ENCODE measurements at regions not wholly inside any gene's neighbourhood (a gene's known extent, or its start where the extent isn't known, plus 50 kb on each side); places are given as distances from the start of the nearest gene placed in this dataset.

- Histone ChIP-seq H2BK120ac (ENCODE audit: low read depth, low read length) (no peak overlapping the region), H2BK5ac (ENCODE audit: low read length) (no peak overlapping the region), H3K9ac (ENCODE audit: low read length) (no peak overlapping the region), H3K4ac (ENCODE audit: low read depth, low read length) (no peak overlapping the region), H3K23ac (ENCODE audit: low read length) (no peak overlapping the region), H3K27ac (ENCODE audit: low read depth, low read length) (no peak overlapping the region), H3K79me2 (ENCODE audit: control insufficient read depth, insufficient read depth, low read length) (no peaks in the 10 kb centered on the region), H3K4me2 (ENCODE audit: low read length) (no peak overlapping the region), H3K4me1 (ENCODE audit: control insufficient read depth, low read depth, low read length) (no peaks in the 10 kb centered on the region), H4K8ac (ENCODE audit: low read depth, low read length) (no peak overlapping the region), H3K27me3 (ENCODE audit: insufficient read depth, low read length, poor library complexity) (no peaks in the 10 kb centered on the region), H4K5ac (ENCODE audit: low read length) (no peak overlapping the region), H2AK5ac (ENCODE audit: low read length) (no peak overlapping the region), H3K18ac (ENCODE audit: low read length) (no peak overlapping the region), H3K36me3 (ENCODE audit: control insufficient read depth, insufficient read depth, low read length) (no peaks in the 10 kb centered on the region), H3K56ac (ENCODE audit: low read length) (no peak overlapping the region), H2BK15ac (replicated peaks; ENCODE audit: low read depth) (no peak overlapping the region), H3K4me3 (ENCODE audit: low read length) (no peak overlapping the region), H3K79me1 (ENCODE audit: low read length) (no peaks in the 10 kb centered on the region)
- WGBS (ENCODE audit: extremely low coverage, insufficient coverage, low lambda C conversion rate) = no CpG with 5 or more reads among the region's 3 CpGs
- no peak for DNase-seq
Observed at GRCh38 chr2:100213595-100213994, 71.2 kb upstream of the AFF3 start.

GRCh38 chr2:100212850-100213249 lies 70.5 kb upstream of the AFF3 start:
- Histone ChIP-seq H4K8ac (ENCODE audit: low read depth, low read length) (no peak overlapping the region), H3K27me3 (ENCODE audit: insufficient read depth, low read length, poor library complexity) (no peaks in the 10 kb centered on the region), H3K56ac (ENCODE audit: low read length) (no peak overlapping the region), H3K9ac (ENCODE audit: low read length) (no peak overlapping the region), H3K4me2 (ENCODE audit: low read length) (no peak overlapping the region), H3K23ac (ENCODE audit: low read length) (no peak overlapping the region), H3K4ac (ENCODE audit: low read depth, low read length) (no peak overlapping the region), H3K79me1 (ENCODE audit: low read length) (no peaks in the 10 kb centered on the region), H3K36me3 (ENCODE audit: control insufficient read depth, insufficient read depth, low read length) (no peaks in the 10 kb centered on the region), H3K4me3 (ENCODE audit: low read length) (no peak overlapping the region), H2BK5ac (ENCODE audit: low read length) (no peak overlapping the region), H3K4me1 (ENCODE audit: control insufficient read depth, low read depth, low read length) (no peaks in the 10 kb centered on the region), H2AK5ac (ENCODE audit: low read length) (no peak overlapping the region), H3K18ac (ENCODE audit: low read length) (no peak overlapping the region), H2BK120ac (ENCODE audit: low read depth, low read length) (no peak overlapping the region), H3K79me2 (ENCODE audit: control insufficient read depth, insufficient read depth, low read length) (no peaks in the 10 kb centered on the region), H3K27ac (ENCODE audit: low read depth, low read length) (no peak overlapping the region), H2BK15ac (replicated peaks; ENCODE audit: low read depth) (no peak overlapping the region), H4K5ac (ENCODE audit: low read length) (no peak overlapping the region)
- WGBS (ENCODE audit: extremely low coverage, insufficient coverage, low lambda C conversion rate) = no CpG with 5 or more reads among the region's 3 CpGs
- DNase-seq = no peak

GRCh38 chr2:100211521-100211920 lies 69.1 kb upstream of the AFF3 start:
- Histone ChIP-seq H2BK15ac (replicated peaks; ENCODE audit: low read depth) (no peak overlapping the region), H3K27me3 (ENCODE audit: insufficient read depth, low read length, poor library complexity) (no peaks in the 10 kb centered on the region), H3K9ac (ENCODE audit: low read length) (no peak overlapping the region), H3K56ac (ENCODE audit: low read length) (no peak overlapping the region), H4K8ac (ENCODE audit: low read depth, low read length) (no peak overlapping the region), H3K18ac (ENCODE audit: low read length) (no peak overlapping the region), H3K36me3 (ENCODE audit: control insufficient read depth, insufficient read depth, low read length) (no peaks in the 10 kb centered on the region), H3K4me1 (ENCODE audit: control insufficient read depth, low read depth, low read length) (no peaks in the 10 kb centered on the region), H3K4me3 (ENCODE audit: low read length) (no peak overlapping the region), H4K5ac (ENCODE audit: low read length) (no peak overlapping the region), H3K27ac (ENCODE audit: low read depth, low read length) (no peak overlapping the region), H3K4ac (ENCODE audit: low read depth, low read length) (no peak overlapping the region), H2BK5ac (ENCODE audit: low read length) (no peak overlapping the region), H2BK120ac (ENCODE audit: low read depth, low read length) (no peak overlapping the region), H3K4me2 (ENCODE audit: low read length) (no peak overlapping the region), H3K79me1 (ENCODE audit: low read length) (no peaks in the 10 kb centered on the region), H2AK5ac (ENCODE audit: low read length) (no peak overlapping the region), H3K79me2 (ENCODE audit: control insufficient read depth, insufficient read depth, low read length) (no peaks in the 10 kb centered on the region), H3K23ac (ENCODE audit: low read length) (no peak overlapping the region)
- peak; percentile 46 for DNase-seq
- no CpG with 5 or more reads among the region's 3 CpGs for WGBS (ENCODE audit: extremely low coverage, insufficient coverage, low lambda C conversion rate)

- H3K18ac ChIP-seq (ENCODE audit: low read length) = no peak overlapping the region
Observed at GRCh38 chr2:100208141-100208770, 65.9 kb upstream of the AFF3 start.

GRCh38 chr2:100207411-100207885 lies 65.1 kb upstream of the AFF3 start:
- H2BK15ac ChIP-seq (replicated peaks; ENCODE audit: low read depth) = no peak overlapping the region
- no peaks in the 10 kb centered on the region for H3K36me3 ChIP-seq (ENCODE audit: control insufficient read depth, insufficient read depth, low read length)
- H2BK120ac ChIP-seq (ENCODE audit: low read depth, low read length) = no peak overlapping the region
- no peaks in the 10 kb centered on the region for H3K27me3 ChIP-seq (ENCODE audit: insufficient read depth, low read length, poor library complexity)
- H2BK5ac ChIP-seq (ENCODE audit: low read length) = no peak overlapping the region
- no peak overlapping the region for H3K4ac ChIP-seq (ENCODE audit: low read depth, low read length)
- DNase-seq = no peak
- no peak overlapping the region for H3K23ac ChIP-seq (ENCODE audit: low read length)
- H2AK5ac ChIP-seq (ENCODE audit: low read length) = no peak overlapping the region
- H4K5ac ChIP-seq (ENCODE audit: low read length) = no peak overlapping the region
- no peaks in the 10 kb centered on the region for H3K4me1 ChIP-seq (ENCODE audit: control insufficient read depth, low read depth, low read length)
- H3K79me1 ChIP-seq (ENCODE audit: low read length) = no peaks in the 10 kb centered on the region
- H3K9ac ChIP-seq (ENCODE audit: low read length) = no peak overlapping the region
- no peak overlapping the region for H3K4me2 ChIP-seq (ENCODE audit: low read length)
- H3K56ac ChIP-seq (ENCODE audit: low read length) = no peak overlapping the region
- no peak overlapping the region for H4K8ac ChIP-seq (ENCODE audit: low read depth, low read length)
- no peak overlapping the region for H3K27ac ChIP-seq (ENCODE audit: low read depth, low read length)
- no CpG with 5 or more reads among the region's 6 CpGs for WGBS (ENCODE audit: extremely low coverage, insufficient coverage, low lambda C conversion rate)
- no peak overlapping the region for H3K18ac ChIP-seq (ENCODE audit: low read length)
- no peak overlapping the region for H3K4me3 ChIP-seq (ENCODE audit: low read length)
- H3K79me2 ChIP-seq (ENCODE audit: control insufficient read depth, insufficient read depth, low read length) = no peaks in the 10 kb centered on the region

More at GRCh38 chr2:100208141-100208770, 65.9 kb upstream of the AFF3 start:
- Histone ChIP-seq H3K27ac (ENCODE audit: low read depth, low read length) (no peak overlapping the region), H3K9ac (ENCODE audit: low read length) (no peak overlapping the region), H2BK5ac (ENCODE audit: low read length) (no peak overlapping the region), H2BK15ac (replicated peaks; ENCODE audit: low read depth) (no peak overlapping the region), H3K4me3 (ENCODE audit: low read length) (no peak overlapping the region), H3K36me3 (ENCODE audit: control insufficient read depth, insufficient read depth, low read length) (no peaks in the 10 kb centered on the region), H2BK120ac (ENCODE audit: low read depth, low read length) (no peak overlapping the region), H3K79me1 (ENCODE audit: low read length) (no peaks in the 10 kb centered on the region), H3K4me2 (ENCODE audit: low read length) (no peak overlapping the region), H3K23ac (ENCODE audit: low read length) (no peak overlapping the region), H3K27me3 (ENCODE audit: insufficient read depth, low read length, poor library complexity) (no peaks in the 10 kb centered on the region), H3K4me1 (ENCODE audit: control insufficient read depth, low read depth, low read length) (no peaks in the 10 kb centered on the region), H2AK5ac (ENCODE audit: low read length) (no peak overlapping the region), H4K8ac (ENCODE audit: low read depth, low read length) (no peak overlapping the region), H4K5ac (ENCODE audit: low read length) (no peak overlapping the region), H3K56ac (ENCODE audit: low read length) (no peak overlapping the region), H3K4ac (ENCODE audit: low read depth, low read length) (no peak overlapping the region), H3K79me2 (ENCODE audit: control insufficient read depth, insufficient read depth, low read length) (no peaks in the 10 kb centered on the region)
- DNase-seq = no peak
- no CpG with 5 or more reads among the region's 13 CpGs for WGBS (ENCODE audit: extremely low coverage, insufficient coverage, low lambda C conversion rate)

- H2AK5ac ChIP-seq (ENCODE audit: low read length) = no peak overlapping the region
- H2BK15ac ChIP-seq (replicated peaks; ENCODE audit: low read depth) = no peak overlapping the region
- no peak overlapping the region for H2BK5ac ChIP-seq (ENCODE audit: low read length)
- no peaks in the 10 kb centered on the region for H3K4me1 ChIP-seq (ENCODE audit: control insufficient read depth, low read depth, low read length)
- no peaks in the 10 kb centered on the region for H3K79me1 ChIP-seq (ENCODE audit: low read length)
- H2BK120ac ChIP-seq (ENCODE audit: low read depth, low read length) = no peak overlapping the region
- no peak overlapping the region for H3K9ac ChIP-seq (ENCODE audit: low read length)
- H3K27me3 ChIP-seq (ENCODE audit: insufficient read depth, low read length, poor library complexity) = no peaks in the 10 kb centered on the region
- no peak overlapping the region for H3K23ac ChIP-seq (ENCODE audit: low read length)
- no CpG with 5 or more reads among the region's 3 CpGs for WGBS (ENCODE audit: extremely low coverage, insufficient coverage, low lambda C conversion rate)
- H3K56ac ChIP-seq (ENCODE audit: low read length) = no peak overlapping the region
- DNase-seq = no peak
- H4K5ac ChIP-seq (ENCODE audit: low read length) = no peak overlapping the region
- H3K79me2 ChIP-seq (ENCODE audit: control insufficient read depth, insufficient read depth, low read length) = no peaks in the 10 kb centered on the region
- no peak overlapping the region for H3K4me2 ChIP-seq (ENCODE audit: low read length)
- H4K8ac ChIP-seq (ENCODE audit: low read depth, low read length) = no peak overlapping the region
- no peaks in the 10 kb centered on the region for H3K36me3 ChIP-seq (ENCODE audit: control insufficient read depth, insufficient read depth, low read length)
- no peak overlapping the region for H3K4ac ChIP-seq (ENCODE audit: low read depth, low read length)
- no peak overlapping the region for H3K4me3 ChIP-seq (ENCODE audit: low read length)
- H3K27ac ChIP-seq (ENCODE audit: low read depth, low read length) = no peak overlapping the region
- H3K18ac ChIP-seq (ENCODE audit: low read length) = no peak overlapping the region
Observed at GRCh38 chr2:100206731-100207255, 64.4 kb upstream of the AFF3 start.

Measured in mesendoderm (in vitro differentiated cells).